ENCODE measurements at regions not wholly inside any gene's neighbourhood (a gene's known extent, or its start where the extent isn't known, plus 50 kb on each side); places are given as distances from the start of the nearest gene placed in this dataset.

GRCh38 chr12:75728826-75729225 is 217.4 kb upstream of the KRR1 start:
- no peak for TF ChIP-seq CTCF (conservative IDR thresholded peaks at IDR 0.05)
- H3K27ac ChIP-seq: no peak overlapping the region

GRCh38 chr12:75727577-75727976 is 216.2 kb upstream of the KRR1 start:
- no peak overlapping the region for H3K27ac ChIP-seq
- TF ChIP-seq CTCF (conservative IDR thresholded peaks at IDR 0.05): no peak

- H3K27ac ChIP-seq: no peak overlapping the region
- TF ChIP-seq CTCF (conservative IDR thresholded peaks at IDR 0.05): no peak
Measured at GRCh38 chr12:75725521-75726111, 214.2 kb upstream of the KRR1 start.

GRCh38 chr12:75724928-75725312 is 213.5 kb upstream of the KRR1 start:
- H3K27ac ChIP-seq: no peak overlapping the region
- TF ChIP-seq CTCF (conservative IDR thresholded peaks at IDR 0.05): no peak

GRCh38 chr12:75724307-75724927 is 213.0 kb upstream of the KRR1 start:
- no peak overlapping the region for H3K27ac ChIP-seq
- TF ChIP-seq CTCF (conservative IDR thresholded peaks at IDR 0.05): no peak

GRCh38 chr12:75722714-75723200 is 211.3 kb upstream of the KRR1 start:
- no peak overlapping the region for H3K27ac ChIP-seq
- TF ChIP-seq CTCF (conservative IDR thresholded peaks at IDR 0.05): no peak

- TF ChIP-seq CTCF (conservative IDR thresholded peaks at IDR 0.05): no peak
- no peak overlapping the region for H3K27ac ChIP-seq
Measured at GRCh38 chr12:75721796-75722195, 210.4 kb upstream of the KRR1 start.
